ENCODE measurements at regions not wholly inside any gene's neighbourhood (a gene's known extent, or its start where the extent isn't known, plus 50 kb on each side); places are given as distances from the start of the nearest gene placed in this dataset.

- TF ChIP-seq, protein P1, sequence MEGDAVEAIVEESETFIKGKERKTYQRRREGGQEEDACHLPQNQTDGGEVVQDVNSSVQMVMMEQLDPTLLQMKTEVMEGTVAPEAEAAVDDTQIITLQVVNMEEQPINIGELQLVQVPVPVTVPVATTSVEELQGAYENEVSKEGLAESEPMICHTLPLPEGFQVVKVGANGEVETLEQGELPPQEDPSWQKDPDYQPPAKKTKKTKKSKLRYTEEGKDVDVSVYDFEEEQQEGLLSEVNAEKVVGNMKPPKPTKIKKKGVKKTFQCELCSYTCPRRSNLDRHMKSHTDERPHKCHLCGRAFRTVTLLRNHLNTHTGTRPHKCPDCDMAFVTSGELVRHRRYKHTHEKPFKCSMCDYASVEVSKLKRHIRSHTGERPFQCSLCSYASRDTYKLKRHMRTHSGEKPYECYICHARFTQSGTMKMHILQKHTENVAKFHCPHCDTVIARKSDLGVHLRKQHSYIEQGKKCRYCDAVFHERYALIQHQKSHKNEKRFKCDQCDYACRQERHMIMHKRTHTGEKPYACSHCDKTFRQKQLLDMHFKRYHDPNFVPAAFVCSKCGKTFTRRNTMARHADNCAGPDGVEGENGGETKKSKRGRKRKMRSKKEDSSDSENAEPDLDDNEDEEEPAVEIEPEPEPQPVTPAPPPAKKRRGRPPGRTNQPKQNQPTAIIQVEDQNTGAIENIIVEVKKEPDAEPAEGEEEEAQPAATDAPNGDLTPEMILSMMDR (conservative IDR thresholded peaks at IDR 0.05; ENCODE audit: low read depth, low read length), result no peak
- TF ChIP-seq, protein P2, sequence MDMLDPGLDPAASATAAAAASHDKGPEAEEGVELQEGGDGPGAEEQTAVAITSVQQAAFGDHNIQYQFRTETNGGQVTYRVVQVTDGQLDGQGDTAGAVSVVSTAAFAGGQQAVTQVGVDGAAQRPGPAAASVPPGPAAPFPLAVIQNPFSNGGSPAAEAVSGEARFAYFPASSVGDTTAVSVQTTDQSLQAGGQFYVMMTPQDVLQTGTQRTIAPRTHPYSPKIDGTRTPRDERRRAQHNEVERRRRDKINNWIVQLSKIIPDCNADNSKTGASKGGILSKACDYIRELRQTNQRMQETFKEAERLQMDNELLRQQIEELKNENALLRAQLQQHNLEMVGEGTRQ (IDR thresholded peaks at IDR 0.05; ENCODE audit: low read depth, low read length), result no peak
- TF ChIP-seq POLR2A (IDR thresholded peaks at IDR 0.05; ENCODE audit: low read depth, low read length) (no peak), MXI1 (IDR thresholded peaks at IDR 0.05; ENCODE audit: borderline replicate concordance, low read depth, low read length) (no peak), SMC3 (IDR thresholded peaks at IDR 0.05; ENCODE audit: low read depth, low read length) (no peak), RCOR1 (IDR thresholded peaks at IDR 0.05; ENCODE audit: insufficient replicate concordance, low read length) (no peak), FOS (IDR thresholded peaks at IDR 0.05; ENCODE audit: low read depth, low read length) (no peak), BHLHE40 (IDR thresholded peaks at IDR 0.05; ENCODE audit: low read depth, low read length) (no peak), RFX5 (IDR thresholded peaks at IDR 0.05; ENCODE audit: low read depth, low read length) (no peak)
Measured at GRCh38 chr5:128770907-128771306, 194.4 kb upstream of the SLC27A6 start.
